NCI-H146 (cell line): ENCODE measurements at regions not wholly inside any gene's neighbourhood (a gene's known extent, or its start where the extent isn't known, plus 50 kb on each side); places are given as distances from the start of the nearest gene placed in this dataset.

ENCODE experiments used
- DNase-seq: peaks from one replicate; lab custom pipeline; 2025; lab: John Stamatoyannopoulos, UW

DNA sequence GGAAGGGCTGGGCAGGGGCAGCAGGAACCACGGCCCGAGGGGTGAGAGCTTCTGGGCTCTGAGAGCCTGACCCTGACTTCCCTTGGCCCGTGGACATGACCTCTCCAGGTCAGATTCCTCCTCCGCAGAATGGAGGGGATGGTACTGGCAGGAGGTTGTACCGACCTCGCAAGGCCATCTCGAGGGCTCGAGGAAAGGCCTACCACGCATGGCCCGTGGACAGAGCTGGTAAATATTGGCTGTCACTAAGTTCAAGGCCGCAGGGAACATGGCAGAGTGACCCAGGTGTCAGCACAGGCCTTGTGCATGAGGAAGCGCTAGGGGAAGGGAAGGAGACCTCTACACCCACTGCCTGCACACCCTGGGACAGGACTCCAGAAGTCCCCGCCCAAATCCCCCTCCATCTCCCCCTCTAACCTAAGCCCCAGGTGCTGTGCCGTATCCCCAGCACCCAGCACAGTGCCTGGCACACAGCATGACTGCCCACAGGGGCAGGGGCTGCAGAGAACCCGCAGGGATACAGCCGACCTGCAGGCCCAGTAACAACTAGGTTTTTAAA, 54.9 kb upstream of the PPP2R5C start:
- no peak for DNase-seq

DNA sequence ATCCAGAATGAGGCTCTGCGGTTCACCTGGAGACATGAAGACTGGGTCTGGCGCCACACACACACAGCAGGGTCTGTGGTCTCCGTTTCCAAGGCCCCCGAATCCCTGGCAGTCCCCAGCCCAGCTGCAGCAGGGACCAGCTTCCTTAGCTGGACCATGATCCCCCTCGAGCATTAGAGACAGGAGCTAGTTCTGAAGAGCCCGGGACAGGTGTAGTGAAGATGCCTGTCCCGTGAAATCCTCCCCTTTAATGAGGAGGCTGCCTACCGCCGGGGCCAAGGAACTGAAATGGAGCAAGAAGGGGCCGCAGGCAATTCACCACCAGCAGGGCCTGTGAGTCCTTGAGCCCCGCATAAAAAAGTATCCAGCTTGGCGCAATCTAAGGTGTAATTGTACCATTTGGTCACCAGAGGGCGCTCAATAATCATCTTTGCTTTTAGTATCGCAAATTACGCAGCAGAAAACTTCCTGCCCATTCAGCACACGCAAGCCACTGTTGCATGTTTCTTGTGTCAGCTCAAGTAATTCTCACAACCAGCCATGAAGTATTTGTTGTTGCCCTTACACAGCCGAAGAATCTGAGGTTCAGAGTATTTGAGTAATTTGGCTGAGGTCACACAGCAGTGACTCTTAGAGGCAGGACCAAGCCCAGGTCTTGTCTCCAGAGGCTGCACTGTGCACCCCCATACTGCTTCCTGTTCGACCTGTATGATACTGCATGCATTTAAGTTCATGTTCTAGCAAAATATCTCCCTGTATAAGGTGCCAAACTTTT, 54.3 kb upstream of the PPP2R5C start:
- DNase-seq = peak; percentile 65

GRCh38 chr14:101707863-101708620, 53.5 kb upstream of the PPP2R5C start:
- DNase-seq = no peak

GRCh38 chr14:101708853-101709532, 52.5 kb upstream of the PPP2R5C start:
- no peak for DNase-seq

DNA sequence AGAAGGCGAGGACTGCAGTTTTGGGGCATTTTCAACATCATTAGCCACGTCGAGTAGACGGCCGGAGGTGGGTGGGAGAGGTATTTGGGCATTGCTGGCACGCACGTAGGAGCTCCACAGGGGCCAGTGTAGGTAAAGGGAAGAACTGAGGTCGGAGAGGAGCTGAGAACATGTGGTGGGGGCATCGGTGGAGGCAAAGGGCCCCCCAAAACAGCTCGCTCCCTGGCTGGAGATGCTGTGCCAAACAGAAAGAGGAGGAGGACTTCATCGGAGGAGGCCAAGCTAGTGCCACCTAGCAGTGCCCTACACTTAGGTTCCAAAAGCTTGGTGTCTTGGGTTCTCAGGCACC, 52.0 kb upstream of the PPP2R5C start:
- DNase-seq = no peak

DNA sequence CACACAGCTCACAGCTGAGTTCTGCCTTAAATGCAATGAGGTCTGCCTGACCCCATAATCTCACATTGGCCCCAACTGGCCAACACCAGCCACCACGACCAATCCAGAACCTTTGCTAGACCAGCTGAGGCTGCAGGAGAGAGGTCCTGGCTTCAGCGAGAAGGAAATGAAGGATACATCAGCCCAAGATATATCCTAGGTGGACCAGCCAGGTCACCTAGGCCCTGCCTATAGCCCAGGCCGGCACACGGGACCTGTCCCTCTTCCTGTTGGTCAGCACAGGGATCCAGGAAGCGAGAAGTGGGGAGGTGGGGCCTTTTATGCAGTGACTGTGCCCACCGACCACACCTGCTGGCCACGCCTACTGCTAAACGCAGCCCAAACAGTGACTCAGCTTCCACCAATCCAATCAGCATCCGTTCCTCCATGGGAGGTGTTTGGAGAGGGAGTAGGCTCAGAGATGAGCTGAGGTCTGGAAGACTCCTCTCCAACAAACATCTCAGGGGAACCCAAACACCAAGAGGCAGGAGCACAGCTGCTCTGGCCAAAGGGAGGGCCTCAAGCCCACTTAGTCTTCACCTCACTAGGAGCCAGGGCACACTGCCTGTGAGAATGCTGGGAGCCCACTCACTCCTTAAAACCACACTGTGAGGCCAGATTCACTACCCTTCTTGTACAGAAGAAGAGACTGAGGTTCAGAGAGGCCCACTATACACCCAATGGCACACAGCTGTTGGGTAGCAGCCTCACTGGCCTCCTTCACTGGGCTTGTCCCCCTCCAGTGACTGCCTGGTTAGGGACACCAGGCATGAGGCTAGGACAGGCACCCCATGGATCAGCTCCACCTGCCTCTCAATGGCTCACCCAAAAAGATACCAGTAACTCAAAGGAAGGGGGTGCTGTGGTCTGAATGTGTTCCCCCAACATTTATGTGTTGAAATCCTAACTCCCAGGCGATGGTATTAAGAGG, 51.3 kb upstream of the PPP2R5C start:
- peak; percentile 17 for DNase-seq

GRCh38 chr14:101711041-101711856, 50.3 kb upstream of the PPP2R5C start:
- DNase-seq = no peak
